Calu3 (cell line): ENCODE measurements at regions not wholly inside any gene's neighbourhood (a gene's known extent, or its start where the extent isn't known, plus 50 kb on each side); places are given as distances from the start of the nearest gene placed in this dataset.

Experiments used
- BruUV-seq: library from RNA; stranded (reverse); fragments of 400-500 nt; replicated peaks from 2 replicates; lab custom pipeline; 2021; lab: Mats Ljungman, UMichigan
- CTCF ChIA-PET: fragments of 300-600 bp; sonication (Branson Sonifier 250); formaldehyde crosslinking; loops from one replicate; lab custom pipeline; 2022; ENCODE audit warnings: antibody characterized with exemption; lab: Charles Lee
- DNase-seq: peaks from one replicate; pipeline ENCODE4 v3.0.0; 2022
- H3K27ac Mint-ChIP-seq: one replicate; pipeline ENCODE4 v1.8.0; 2022; ENCODE audit warnings: mixed read lengths; ENCODE audit not compliant: unreplicated experiment
- H3K27me3 Mint-ChIP-seq: one replicate; pipeline ENCODE4 v1.8.0; 2022; ENCODE audit warnings: mixed read lengths; ENCODE audit not compliant: unreplicated experiment
- H3K36me3 Mint-ChIP-seq: one replicate; pipeline ENCODE4 v1.8.0; 2022; ENCODE audit warnings: mild to moderate bottlenecking, moderate library complexity, mixed read lengths; ENCODE audit not compliant: insufficient read depth, unreplicated experiment
- H3K4me1 Mint-ChIP-seq: one replicate; pipeline ENCODE4 v1.8.0; 2022; ENCODE audit warnings: mild to moderate bottlenecking, low read depth, mixed read lengths; ENCODE audit not compliant: unreplicated experiment
- H3K4me3 Mint-ChIP-seq: one replicate; pipeline ENCODE4 v1.8.0; 2022; ENCODE audit warnings: mild to moderate bottlenecking, low read depth, moderate library complexity, mixed read lengths; ENCODE audit not compliant: unreplicated experiment
- H3K9me3 Mint-ChIP-seq: one replicate; pipeline ENCODE4 v1.8.0; 2022; ENCODE audit warnings: low read depth, mixed read lengths; ENCODE audit not compliant: unreplicated experiment
- intact Hi-C: fragments of 100-400 bp; cut with micrococcal nuclease; formaldehyde crosslinking; loops from one replicate; pipeline ENCODE4 v1.10.0; 2022; ENCODE audit not compliant: unreplicated experiment
- TF ChIP-seq, protein P1 (sequence below): fragments of 200-600 bp; IDR thresholded peaks from one replicate; pipeline ENCODE4 v1.8.0; 2022; ENCODE audit warnings: antibody characterized with exemption; ENCODE audit not compliant: unreplicated experiment

DNA sequence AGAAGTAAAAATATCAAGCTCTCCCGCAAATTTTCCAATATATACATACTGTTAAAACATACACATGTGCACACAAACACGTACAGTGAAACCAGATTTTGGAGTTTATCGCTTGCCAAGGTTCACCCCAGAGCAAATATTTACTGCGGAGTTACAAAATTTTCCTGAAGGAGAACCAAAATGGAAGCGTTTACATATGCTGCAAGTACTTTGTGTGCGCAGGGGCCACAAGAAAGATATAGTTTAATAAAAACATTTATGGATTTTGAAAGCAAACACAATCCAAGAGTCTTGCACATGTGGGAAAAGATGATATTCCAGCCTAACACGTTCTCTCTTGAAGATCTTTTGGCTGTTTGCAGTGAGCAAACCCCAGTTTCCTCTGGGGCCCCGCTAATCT, 301.3 kb upstream of the NFE2L3 start:
- H3K4me1 Mint-ChIP-seq = peaks cover 64% of the 10 kb centered on the region
- CTCF ChIA-PET = interaction anchor here (0.5 to 2.4 kb wide), 5 partner anchors 11 to 591 kb away, joined by 6 to 17 read pairs (median 8); no protein-coding TSS in a partner anchor
- no TSS peak for BruUV-seq
- no peak overlapping the region for H3K27ac Mint-ChIP-seq
- no peak for DNase-seq
- TF ChIP-seq, protein P1, sequence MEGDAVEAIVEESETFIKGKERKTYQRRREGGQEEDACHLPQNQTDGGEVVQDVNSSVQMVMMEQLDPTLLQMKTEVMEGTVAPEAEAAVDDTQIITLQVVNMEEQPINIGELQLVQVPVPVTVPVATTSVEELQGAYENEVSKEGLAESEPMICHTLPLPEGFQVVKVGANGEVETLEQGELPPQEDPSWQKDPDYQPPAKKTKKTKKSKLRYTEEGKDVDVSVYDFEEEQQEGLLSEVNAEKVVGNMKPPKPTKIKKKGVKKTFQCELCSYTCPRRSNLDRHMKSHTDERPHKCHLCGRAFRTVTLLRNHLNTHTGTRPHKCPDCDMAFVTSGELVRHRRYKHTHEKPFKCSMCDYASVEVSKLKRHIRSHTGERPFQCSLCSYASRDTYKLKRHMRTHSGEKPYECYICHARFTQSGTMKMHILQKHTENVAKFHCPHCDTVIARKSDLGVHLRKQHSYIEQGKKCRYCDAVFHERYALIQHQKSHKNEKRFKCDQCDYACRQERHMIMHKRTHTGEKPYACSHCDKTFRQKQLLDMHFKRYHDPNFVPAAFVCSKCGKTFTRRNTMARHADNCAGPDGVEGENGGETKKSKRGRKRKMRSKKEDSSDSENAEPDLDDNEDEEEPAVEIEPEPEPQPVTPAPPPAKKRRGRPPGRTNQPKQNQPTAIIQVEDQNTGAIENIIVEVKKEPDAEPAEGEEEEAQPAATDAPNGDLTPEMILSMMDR = no peak
- no peaks in the 10 kb centered on the region for H3K9me3 Mint-ChIP-seq
- H3K4me3 Mint-ChIP-seq = no peak overlapping the region
- H3K27me3 Mint-ChIP-seq = peaks cover 28% of the 10 kb centered on the region
- intact Hi-C loops = loop anchor here (1.0 kb wide), 3 partner anchors 130 to 459 kb away; no protein-coding TSS in a partner anchor
- H3K36me3 Mint-ChIP-seq = peaks cover 6% of the 10 kb centered on the region

DNA sequence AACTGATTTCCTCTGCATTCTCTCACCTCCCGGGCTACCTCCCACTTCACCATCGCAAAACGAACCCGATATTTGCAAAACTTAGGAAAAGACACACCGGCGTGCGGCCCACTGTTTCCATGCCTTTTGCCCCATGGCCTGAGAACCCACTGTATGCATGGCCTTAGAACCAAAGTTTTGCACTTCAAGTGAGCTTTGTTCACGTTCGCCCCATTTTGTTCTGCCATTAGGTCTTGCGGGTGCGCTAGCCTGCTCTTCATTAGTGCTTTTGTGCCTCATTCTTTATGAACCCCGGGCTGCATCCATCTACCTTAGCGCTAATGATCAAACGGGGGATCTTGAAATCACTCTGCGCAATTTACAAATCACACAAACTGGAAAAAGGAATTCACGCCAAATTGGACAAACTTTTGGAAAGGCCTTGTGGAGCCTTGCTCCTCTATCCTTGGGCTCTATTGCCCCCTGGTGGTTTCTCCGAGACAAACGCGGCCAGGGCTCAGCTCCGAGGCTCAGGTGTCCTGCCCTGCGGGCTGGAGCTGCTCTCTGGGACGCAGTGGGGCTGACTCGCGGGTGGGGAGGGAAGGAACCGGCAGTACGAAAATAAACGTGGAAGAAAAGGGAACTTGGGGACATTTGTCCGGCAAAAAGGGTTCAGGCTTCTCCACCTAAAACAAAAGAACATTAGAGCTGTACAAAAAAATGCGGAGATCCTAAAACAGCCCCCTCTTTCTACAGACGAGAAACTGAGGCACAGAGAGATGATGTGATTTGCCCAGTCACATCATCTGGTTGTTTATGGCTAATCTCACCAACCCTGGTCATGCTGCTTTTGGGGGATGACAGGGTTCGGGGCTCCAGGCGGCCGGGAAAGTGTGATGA, 300.4 kb upstream of the NFE2L3 start:
- no TSS peak for BruUV-seq
- intact Hi-C loops = loop anchor here (1.0 kb wide), 2 partner anchors 131 to 460 kb away; no protein-coding TSS in a partner anchor
- TF ChIP-seq, protein P1 = peak; percentile 96
- CTCF ChIA-PET = interaction anchor here (0.7 to 2.4 kb wide), 17 partner anchors 11 to 592 kb away, joined by 3 to 17 read pairs (median 4); no protein-coding TSS in a partner anchor
- DNase-seq = peak; percentile 96
- H3K4me3 Mint-ChIP-seq = peak overlapping the region; percentile 57
- peaks cover 28% of the 10 kb centered on the region for H3K27me3 Mint-ChIP-seq
- peaks cover 6% of the 10 kb centered on the region for H3K36me3 Mint-ChIP-seq
- H3K9me3 Mint-ChIP-seq = no peaks in the 10 kb centered on the region
- peaks cover 55% of the 10 kb centered on the region for H3K4me1 Mint-ChIP-seq
- peak overlapping the region; percentile 3 for H3K27ac Mint-ChIP-seq

DNA sequence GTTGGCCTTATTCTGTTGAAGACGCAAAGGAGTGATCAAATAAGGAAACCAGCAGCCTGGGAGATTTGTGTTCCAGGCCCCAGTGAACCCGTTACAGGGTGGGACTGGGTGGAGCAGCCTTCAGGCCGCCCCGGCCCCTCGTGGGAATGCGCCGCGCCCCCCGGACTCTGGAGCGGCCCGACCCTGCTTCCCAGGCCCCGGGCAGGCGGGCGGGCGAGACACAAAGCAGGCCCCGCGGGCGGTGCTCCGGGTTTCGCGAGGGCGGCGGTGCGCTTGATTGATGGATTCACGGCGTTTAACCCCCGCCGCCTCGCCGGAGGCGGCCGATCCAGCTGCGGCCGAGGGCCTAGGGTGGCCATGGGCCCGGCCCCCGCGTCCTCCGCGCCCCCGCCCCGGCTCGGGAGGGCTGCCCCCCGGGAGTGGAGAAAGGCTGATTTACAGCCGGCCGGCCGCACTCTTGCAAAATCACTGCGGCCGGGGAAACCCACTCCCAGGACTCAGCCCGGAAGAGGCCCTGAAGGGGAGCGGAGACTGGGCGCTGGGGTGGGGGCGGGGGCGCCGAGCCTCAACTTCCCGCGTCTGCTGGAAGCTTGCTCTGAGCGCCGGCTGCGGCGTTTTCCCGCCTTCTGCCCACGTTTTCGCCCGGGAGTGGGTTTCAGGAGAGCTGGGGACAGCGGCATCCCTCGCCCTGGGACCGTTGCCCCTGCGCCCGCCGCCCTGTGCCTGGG, 299.6 kb upstream of the NFE2L3 start:
- peaks cover 47% of the 10 kb centered on the region for H3K4me1 Mint-ChIP-seq
- H3K4me3 Mint-ChIP-seq = peak overlapping the region; percentile 57
- H3K36me3 Mint-ChIP-seq = peaks cover 6% of the 10 kb centered on the region
- DNase-seq = no peak
- TF ChIP-seq, protein P1 = no peak
- peaks cover 28% of the 10 kb centered on the region for H3K27me3 Mint-ChIP-seq
- no peaks in the 10 kb centered on the region for H3K9me3 Mint-ChIP-seq
- CTCF ChIA-PET = interaction anchor here (0.7 to 2.4 kb wide), 19 partner anchors 10 to 593 kb away, joined by 3 to 17 read pairs (median 3); no protein-coding TSS in a partner anchor
- intact Hi-C loops = no loop called here
- no peak overlapping the region for H3K27ac Mint-ChIP-seq
- no TSS peak for BruUV-seq

DNA sequence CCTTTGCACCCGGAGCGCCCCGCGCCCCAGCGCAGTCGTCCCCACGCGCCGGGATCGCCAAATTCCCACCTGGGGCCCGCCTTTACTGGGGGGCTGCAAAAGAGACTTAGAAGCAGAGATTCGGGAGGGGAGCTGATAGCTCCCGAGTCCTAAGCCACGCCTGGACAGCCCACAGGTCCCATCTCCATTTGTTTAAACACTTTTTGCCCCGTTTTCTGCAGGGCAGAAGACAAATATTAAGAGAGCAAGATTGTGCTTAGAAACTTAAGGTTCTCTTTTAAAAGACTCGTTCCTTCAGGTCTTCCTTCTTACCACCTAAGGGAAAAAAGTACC, 299.1 kb upstream of the NFE2L3 start:
- peaks cover 42% of the 10 kb centered on the region for H3K4me1 Mint-ChIP-seq
- intact Hi-C loops = no loop called here
- no peak overlapping the region for H3K4me3 Mint-ChIP-seq
- H3K36me3 Mint-ChIP-seq = peaks cover 6% of the 10 kb centered on the region
- BruUV-seq = no TSS peak
- no peak overlapping the region for H3K27ac Mint-ChIP-seq
- DNase-seq = no peak
- TF ChIP-seq, protein P1 = no peak
- CTCF ChIA-PET = interaction anchor here (0.7 to 2.4 kb wide), 4 partner anchors 9 to 285 kb away, joined by 3 to 17 read pairs (median 9); no protein-coding TSS in a partner anchor
- H3K9me3 Mint-ChIP-seq = no peaks in the 10 kb centered on the region
- H3K27me3 Mint-ChIP-seq = peaks cover 28% of the 10 kb centered on the region
